K562 (cell line): ENCODE measurements at regions not wholly inside any gene's neighbourhood (a gene's known extent, or its start where the extent isn't known, plus 50 kb on each side); places are given as distances from the start of the nearest gene placed in this dataset.

Experiments used
- ATAC-seq: fragments of 200-7000 bp; cut with Tn5 transposase; 3 replicates; pipeline ENCODE4 v1.9.1; 2020; ENCODE audit warnings: moderate library complexity
- BruUV-seq: library from RNA; stranded (reverse); fragments of 400-500 nt; replicated peaks from 2 replicates; lab custom pipeline; 2021; lab: Mats Ljungman, UMichigan
- CTCF ChIA-PET: fragments of 300-600 bp; formaldehyde crosslinking; extraction: SDS; loops from one replicate; lab custom pipeline; 2021; ENCODE audit warnings: low intra/inter-chr PET ratio; lab: Yijun Ruan, JAX
- POLR2A ChIA-PET: fragments of 300-600, 350-650 bp; sonication (Branson Sonifier 250); formaldehyde crosslinking; extraction: SDS; loops from one replicate; lab custom pipeline; 2021; ENCODE audit warnings: antibody characterized with exemption, inconsistent platforms; lab: Yijun Ruan, JAX
- DNase-seq, 4 experiments: peaks; one replicate each; pipeline versions ENCODE4 v3.0.0 to v3.0.0-alpha.2; 2011 to 2018; ENCODE audit warnings: low spot score in 3 of 4, mixed read lengths in 3 of 4; ENCODE audit errors: extremely low read depth in 1 of 4
- FAIRE-seq: peaks from 2 replicates; lab custom pipeline; 2011; peaks lifted over from hg19 to GRCh38; lab: Jason Lieb, UNC
- H2AFZ ChIP-seq: 2 replicates; pipeline ENCODE4 v1.6.0; 2011; ENCODE audit warnings: low read depth, low read length, control low read depth, inconsistent platforms
- H3K27ac ChIP-seq: fragments of 200-600 bp; 3 replicates; pipeline ENCODE4 v1.8.0; 2011; ENCODE audit warnings: low read depth, mild to moderate bottlenecking, control low read depth, inconsistent platforms, low read length, moderate library complexity, mixed read lengths; ENCODE audit errors: extremely low read depth
- H3K27me3 ChIP-seq, 2 experiments: fragments of 300-600 bp in 1 of 2; 2 replicates in 1 of 2; 3 replicates in 1 of 2; pipeline versions ENCODE4 v1.6.0 to v1.8.0; 2011; ENCODE audit warnings: inconsistent platforms in 2 of 2, low read length in 2 of 2, mild to moderate bottlenecking in 1 of 2, mixed read lengths in 1 of 2, moderate library complexity in 1 of 2; ENCODE audit not compliant: control insufficient read depth in 2 of 2, insufficient read depth in 2 of 2
- H3K36me3 ChIP-seq: fragments of 300-600 bp; 3 replicates; pipeline ENCODE4 v1.8.0; 2011; ENCODE audit warnings: mild to moderate bottlenecking, low read length, inconsistent platforms; ENCODE audit not compliant: control insufficient read depth, insufficient read depth
- H3K4me1 ChIP-seq, 2 experiments: fragments of 200-600 bp in 1 of 2; replicated peaks in 1 of 2; 2 replicates in 1 of 2; 3 replicates in 1 of 2; pipeline versions ENCODE4 v1.5.1 to v1.8.0; 2011; ENCODE audit warnings: inconsistent platforms in 2 of 2, low read length in 2 of 2, mild to moderate bottlenecking in 1 of 2, mixed read lengths in 1 of 2, moderate library complexity in 1 of 2; ENCODE audit not compliant: control insufficient read depth in 2 of 2, insufficient read depth in 2 of 2
- H3K4me2 ChIP-seq: 2 replicates; pipeline ENCODE4 v1.6.1; 2011; ENCODE audit warnings: low read length, control low read depth, inconsistent platforms, mixed read lengths; ENCODE audit not compliant: insufficient read depth
- H3K4me3 ChIP-seq: fragments of 200-600 bp; sonication (generic), shearing (Covaris generic); 2 replicates; pipeline ENCODE4 v1.5.1; 2016; ENCODE audit warnings: control low read depth, inconsistent platforms
- H3K79me2 ChIP-seq: fragments of 200-600 bp; 3 replicates; pipeline ENCODE4 v1.8.0; 2011; ENCODE audit warnings: low read length, inconsistent platforms; ENCODE audit not compliant: control insufficient read depth, insufficient read depth
- H3K9ac ChIP-seq, 2 experiments: 2 replicates each; pipeline versions ENCODE4 v1.6.0 to v1.6.1; 2011; ENCODE audit warnings: low read depth in 2 of 2, low read length in 2 of 2, control low read depth in 1 of 2, inconsistent platforms in 1 of 2, mild to moderate bottlenecking in 1 of 2, mixed read lengths in 1 of 2; ENCODE audit not compliant: insufficient read depth in 1 of 2
- H3K9me1 ChIP-seq: one replicate; pipeline ENCODE4 v1.6.0; 2011; ENCODE audit warnings: inconsistent platforms, mild to moderate bottlenecking, low read length, moderate library complexity; ENCODE audit not compliant: control insufficient read depth, insufficient read depth
- H3K9me3 ChIP-seq: replicated peaks from 2 replicates; pipeline ENCODE4 v1.5.1; 2011; ENCODE audit warnings: low read depth, low read length, inconsistent platforms; ENCODE audit not compliant: control insufficient read depth, insufficient read depth
- H4K20me1 ChIP-seq: replicated peaks from 2 replicates; pipeline ENCODE4 v1.6.1; 2011; ENCODE audit warnings: low read length, inconsistent platforms, mixed read lengths; ENCODE audit not compliant: control insufficient read depth, insufficient read depth
- ETV1 ChIP-seq: fragments of 450-650 bp; conservative IDR thresholded peaks from 2 replicates; pipeline ENCODE4 v1.6.1; 2016; ENCODE audit warnings: missing genetic modification characterization, control low read depth, low read depth, missing compliant biosample characterization
- JUN ChIP-seq, 2 experiments: sonication (generic) in 1 of 2; formaldehyde crosslinking in 1 of 2; IDR thresholded peaks; 2 replicates each; pipeline versions ENCODE4 v1.6.1 to v1.8.0; 2012 to 2022; ENCODE audit warnings: borderline replicate concordance in 2 of 2, mild to moderate bottlenecking in 2 of 2, improper control_type of control experiment in 1 of 2, low read depth in 1 of 2, low read length in 1 of 2, missing genetic modification reagents in 1 of 2
- NR2F6 ChIP-seq: fragments of 450-650 bp; formaldehyde crosslinking; IDR thresholded peaks from 2 replicates; pipeline ENCODE4 v1.4.0; 2020; ENCODE audit warnings: mild to moderate bottlenecking
- PRMT5 ChIP-seq: sonication (generic); formaldehyde crosslinking; IDR thresholded peaks from 2 replicates; pipeline ENCODE4 v1.5.0; 2020; ENCODE audit warnings: missing genetic modification reagents
- SMC3 ChIP-seq: conservative IDR thresholded peaks from 2 replicates; pipeline ENCODE4 v1.6.1; 2011; ENCODE audit warnings: low read depth, low read length, improper control_type of control experiment; ENCODE audit not compliant: insufficient read depth
- SUPT5H ChIP-seq: fragments of 450-650 bp; IDR thresholded peaks from 2 replicates; pipeline ENCODE4 v1.6.1; 2016
- TSC22D4 ChIP-seq: fragments of 450-650 bp; IDR thresholded peaks from 2 replicates; pipeline ENCODE4 v1.6.1; 2016; ENCODE audit warnings: missing genetic modification characterization, missing biosample characterization, control low read depth
- ZEB2 ChIP-seq: fragments of 450-650 bp; IDR thresholded peaks from 2 replicates; pipeline ENCODE4 v1.6.1; 2016
- ZNF584 ChIP-seq: fragments of 200-800 bp; sonication (Bioruptor generic); IDR thresholded peaks from 2 replicates; pipeline ENCODE4 v1.6.1; 2016; ENCODE audit warnings: low read depth, mild to moderate bottlenecking, missing genetic modification characterization, missing compliant biosample characterization
- ZSCAN29 ChIP-seq: fragments of 450-650 bp; IDR thresholded peaks from 2 replicates; pipeline ENCODE4 v1.6.1; 2017
- WGBS: fragments of 100-300 bp; shearing (Covaris generic); methylation state at CpG from one replicate; pipeline ENCODE4 v1.1.6; 2016; ENCODE audit warnings: low coverage, mixed read lengths; ENCODE audit not compliant: insufficient coverage; ENCODE audit errors: missing lambda C conversion rate; 5-methylcytosine and 5-hydroxymethylcytosine counted together
- in situ Hi-C: fragments of 300-500 bp; cut with MboI; formaldehyde crosslinking; loops from 4 replicates; pipeline ENCODE4 v1.15.0; 2018; ENCODE audit warnings: inconsistent platforms, mixed read lengths
- intact Hi-C: fragments of 100-400 bp; cut with micrococcal nuclease; formaldehyde crosslinking; loops from 2 replicates; pipeline ENCODE4 v1.14.2; 2022
- TF ChIP-seq, protein P1 (sequence below): fragments of 250-450 bp; sonication (Bioruptor Pico); IDR thresholded peaks from 2 replicates; pipeline ENCODE4 v1.5.0; 2022; ENCODE audit warnings: mild to moderate bottlenecking

DNA sequence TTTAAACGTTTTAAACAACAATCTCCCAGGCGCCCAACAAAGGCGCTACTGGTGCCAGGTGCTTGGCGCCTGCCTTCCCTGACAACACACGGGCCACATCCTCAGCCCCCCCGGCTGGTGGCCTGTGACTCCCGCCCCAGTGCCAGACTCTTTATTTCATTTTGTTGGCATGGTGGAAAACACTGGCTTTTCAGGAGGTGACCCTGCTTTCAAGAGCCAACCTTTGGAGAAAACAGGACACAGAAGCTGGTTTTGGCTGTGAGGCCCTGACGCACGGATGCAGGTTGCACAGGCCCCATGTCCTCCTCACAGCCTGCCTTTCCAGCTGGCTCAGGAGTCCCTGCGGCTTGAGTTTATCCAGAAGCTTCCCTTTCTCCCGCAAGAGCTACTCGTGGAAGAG is 100.0 kb downstream of the METRNL start:
- ChIA-PET POLR2A (interaction anchor here (0.9 kb wide), 1 partner anchor 19 kb away, joined by 5 read pairs; no protein-coding TSS in a partner anchor), CTCF (no interaction called here)
- H3K4me3 ChIP-seq: no peak overlapping the region
- H3K36me3 ChIP-seq: no peaks in the 10 kb centered on the region
- no peaks in the 10 kb centered on the region for H3K79me2 ChIP-seq
- intact Hi-C loops (no loop called here), in situ Hi-C loops (no loop called here)
- H2AFZ ChIP-seq: no peak overlapping the region
- BruUV-seq: no TSS peak
- DNase-seq: no peak
- ATAC-seq: no peak
- no peak for FAIRE-seq
- H3K9me1 ChIP-seq: peaks cover 3% of the 10 kb centered on the region
- peaks cover 0 to 18% of the 10 kb centered on the region in 2 experiments; a peak in 2 of 5 replicates for H3K4me1 ChIP-seq
- TF ChIP-seq ZNF584 (no peak), ETV1 (tag) (no peak), ZSCAN29 (no peak), NR2F6 (CRISPR knock-in tag) (no peak), JUN (IDR thresholded peaks at IDR 0.05; ENCODE audit: borderline replicate concordance, low read depth, low read length) (no peak), JUN (CRISPR knock-in tag; IDR thresholded peaks at IDR 0.05; ENCODE audit: borderline replicate concordance) (no peak), PRMT5 (CRISPR knock-in tag) (no peak), SMC3 (no peak), TSC22D4 (tag) (no peak), SUPT5H (no peak), ZEB2 (no peak)
- TF ChIP-seq, protein P1, sequence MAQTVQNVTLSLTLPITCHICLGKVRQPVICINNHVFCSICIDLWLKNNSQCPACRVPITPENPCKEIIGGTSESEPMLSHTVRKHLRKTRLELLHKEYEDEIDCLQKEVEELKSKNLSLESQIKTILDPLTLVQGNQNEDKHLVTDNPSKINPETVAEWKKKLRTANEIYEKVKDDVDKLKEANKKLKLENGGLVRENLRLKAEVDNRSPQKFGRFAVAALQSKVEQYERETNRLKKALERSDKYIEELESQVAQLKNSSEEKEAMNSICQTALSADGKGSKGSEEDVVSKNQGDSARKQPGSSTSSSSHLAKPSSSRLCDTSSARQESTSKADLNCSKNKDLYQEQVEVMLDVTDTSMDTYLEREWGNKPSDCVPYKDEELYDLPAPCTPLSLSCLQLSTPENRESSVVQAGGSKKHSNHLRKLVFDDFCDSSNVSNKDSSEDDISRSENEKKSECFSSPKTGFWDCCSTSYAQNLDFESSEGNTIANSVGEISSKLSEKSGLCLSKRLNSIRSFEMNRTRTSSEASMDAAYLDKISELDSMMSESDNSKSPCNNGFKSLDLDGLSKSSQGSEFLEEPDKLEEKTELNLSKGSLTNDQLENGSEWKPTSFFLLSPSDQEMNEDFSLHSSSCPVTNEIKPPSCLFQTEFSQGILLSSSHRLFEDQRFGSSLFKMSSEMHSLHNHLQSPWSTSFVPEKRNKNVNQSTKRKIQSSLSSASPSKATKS: no peak
- H3K9me3 ChIP-seq: no peaks in the 10 kb centered on the region
- no peak overlapping the region for H3K27ac ChIP-seq
- 23% methylated on average over 11 of the region's 12 CpGs for WGBS
- H4K20me1 ChIP-seq: 0 out of 2 replicates have a peak, but pooled peaks cover 6% of the 10 kb centered on the region
- no peak overlapping the region for H3K4me2 ChIP-seq
- no peak overlapping the region for H3K9ac ChIP-seq
- peaks cover 44 to 92% of the 10 kb centered on the region in 2 experiments; a peak in 4 of 5 replicates for H3K27me3 ChIP-seq
